ENCODE measurements at regions not wholly inside any gene's neighbourhood (a gene's known extent, or its start where the extent isn't known, plus 50 kb on each side); places are given as distances from the start of the nearest gene placed in this dataset.

- TF ChIP-seq CTCF (IDR thresholded peaks at IDR 0.05) (no peak), EP300 (IDR thresholded peaks at IDR 0.05) (peak; percentile 48 to 52; a peak in 2 of 5 replicates), BHLHE40 (IDR thresholded peaks at IDR 0.05; ENCODE audit: low read depth, low read length) (no peak), PBX3 (IDR thresholded peaks at IDR 0.05) (no peak), RAD21 (conservative IDR thresholded peaks at IDR 0.05 in 1 of 2, IDR thresholded peaks at IDR 0.05 in 1 of 2) (0 out of 5 replicates have a peak, but pooled peaks of 1 of the 2 experiments have one; percentile 29), NPAS2 (CRISPR knock-in tag; IDR thresholded peaks at IDR 0.05; ENCODE audit: borderline replicate concordance) (no peak), CHD2 (IDR thresholded peaks at IDR 0.05; ENCODE audit: low read length, partially characterized antibody) (no peak), CEBPB (IDR thresholded peaks at IDR 0.05) (no peak), SMC3 (IDR thresholded peaks at IDR 0.05) (no peak)
These were observed 97.0 kb downstream of the DRD1 start for GRCh38 chr5:175347027-175347426.

Measured in A549 (cell line).